ENCODE measurements at regions not wholly inside any gene's neighbourhood (a gene's known extent, or its start where the extent isn't known, plus 50 kb on each side); places are given as distances from the start of the nearest gene placed in this dataset.

DNA sequence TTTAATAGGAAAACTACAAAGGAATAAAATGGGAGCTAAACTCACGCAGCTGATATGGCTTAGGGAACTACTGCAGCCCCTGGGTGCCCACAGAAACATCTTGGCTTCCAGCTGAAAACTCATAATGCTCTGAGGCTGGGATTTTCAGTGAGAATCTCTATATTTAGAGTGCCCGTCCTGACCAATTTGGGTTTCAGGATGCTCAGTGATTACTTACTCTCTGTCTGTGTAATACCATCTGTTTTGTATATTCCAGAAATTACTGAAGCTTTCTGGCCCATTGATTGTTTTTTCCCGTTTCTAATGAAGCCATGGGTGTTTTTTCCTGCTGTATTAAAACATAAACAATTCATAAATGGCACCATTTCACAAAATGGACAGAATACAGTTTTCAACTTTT lies 50.6 kb upstream of the ZNF385D start:
- Histone ChIP-seq H3K4me3 (no peak overlapping the region), H3K27me3 (no peaks in the 10 kb centered on the region), H3K36me3 (no peaks in the 10 kb centered on the region), H3K9me3 (peaks cover 0 to 17% (median 0%) of the 10 kb centered on the region in 4 donors), H3K4me1 (peaks cover 0 to 9% (median 0%) of the 10 kb centered on the region in 4 donors), H3K27ac (no peak overlapping the region)
- 81 to 83% methylated on average over 3 of the region's 3 CpGs for WGBS, 2 donors
- TF ChIP-seq POLR2A (IDR thresholded peaks at IDR 0.05) = no peak
- no peak for DNase-seq (ENCODE audit: low spot score in 2 of 2)

DNA sequence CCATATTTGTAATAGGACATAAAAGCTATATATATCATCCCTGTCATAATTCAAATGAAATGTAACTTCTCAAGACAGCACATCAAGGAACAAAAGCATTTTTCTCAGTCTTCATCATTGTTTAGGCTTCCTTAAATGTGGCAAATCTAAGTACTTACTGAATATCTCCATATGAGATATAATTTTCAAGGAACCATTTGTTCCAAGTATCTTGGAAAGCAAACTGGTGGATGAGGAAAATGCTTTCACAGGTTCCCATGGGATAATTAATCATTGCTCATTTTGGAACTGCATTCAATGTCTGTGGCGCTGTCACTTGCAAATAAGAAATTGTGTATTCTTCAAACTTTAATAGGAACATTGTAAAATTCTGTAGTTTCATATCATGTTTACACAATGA lies 52.6 kb upstream of the ZNF385D start:
- no peak overlapping the region for H3K27ac ChIP-seq

GRCh38 chr3:21804330-21804729 lies 53.3 kb upstream of the ZNF385D start:
- Histone ChIP-seq H3K36me3 (no peaks in the 10 kb centered on the region), H3K27me3 (no peaks in the 10 kb centered on the region), H3K4me3 (no peak overlapping the region), H3K27ac (no peak overlapping the region), H3K9me3 (peaks cover 0 to 14% (median 0%) of the 10 kb centered on the region in 4 donors), H3K4me1 (peaks cover 0 to 9% (median 0%) of the 10 kb centered on the region in 4 donors)
- WGBS, 2 donors = 25 to 28% methylated on average over 2 of the region's 2 CpGs
- DNase-seq (ENCODE audit: low spot score in 2 of 2) = no peak
- TF ChIP-seq EP300 (IDR thresholded peaks at IDR 0.05) (no peak), POLR2A (IDR thresholded peaks at IDR 0.05) (no peak)
- TF ChIP-seq, protein P1, sequence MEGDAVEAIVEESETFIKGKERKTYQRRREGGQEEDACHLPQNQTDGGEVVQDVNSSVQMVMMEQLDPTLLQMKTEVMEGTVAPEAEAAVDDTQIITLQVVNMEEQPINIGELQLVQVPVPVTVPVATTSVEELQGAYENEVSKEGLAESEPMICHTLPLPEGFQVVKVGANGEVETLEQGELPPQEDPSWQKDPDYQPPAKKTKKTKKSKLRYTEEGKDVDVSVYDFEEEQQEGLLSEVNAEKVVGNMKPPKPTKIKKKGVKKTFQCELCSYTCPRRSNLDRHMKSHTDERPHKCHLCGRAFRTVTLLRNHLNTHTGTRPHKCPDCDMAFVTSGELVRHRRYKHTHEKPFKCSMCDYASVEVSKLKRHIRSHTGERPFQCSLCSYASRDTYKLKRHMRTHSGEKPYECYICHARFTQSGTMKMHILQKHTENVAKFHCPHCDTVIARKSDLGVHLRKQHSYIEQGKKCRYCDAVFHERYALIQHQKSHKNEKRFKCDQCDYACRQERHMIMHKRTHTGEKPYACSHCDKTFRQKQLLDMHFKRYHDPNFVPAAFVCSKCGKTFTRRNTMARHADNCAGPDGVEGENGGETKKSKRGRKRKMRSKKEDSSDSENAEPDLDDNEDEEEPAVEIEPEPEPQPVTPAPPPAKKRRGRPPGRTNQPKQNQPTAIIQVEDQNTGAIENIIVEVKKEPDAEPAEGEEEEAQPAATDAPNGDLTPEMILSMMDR (IDR thresholded peaks at IDR 0.05) = no peak

More for the DNA sequence above, 52.6 kb upstream of the ZNF385D start:
- peaks cover 0 to 17% (median 0%) of the 10 kb centered on the region in 4 donors for H3K9me3 ChIP-seq
- H3K4me3 ChIP-seq = no peak overlapping the region
- WGBS, 2 donors = 53 to 77% methylated on average over 1 of the region's 1 CpG
- H3K27me3 ChIP-seq = no peaks in the 10 kb centered on the region
- peaks cover 0 to 9% (median 0%) of the 10 kb centered on the region in 4 donors for H3K4me1 ChIP-seq
- H3K36me3 ChIP-seq = no peaks in the 10 kb centered on the region
- TF ChIP-seq, protein P1 (IDR thresholded peaks at IDR 0.05) = no peak
- TF ChIP-seq POLR2A (IDR thresholded peaks at IDR 0.05) (no peak), EP300 (IDR thresholded peaks at IDR 0.05) (no peak)
- no peak for DNase-seq (ENCODE audit: low spot score in 2 of 2)

GRCh38 chr3:21806733-21807132 lies 55.7 kb upstream of the ZNF385D start:
- Histone ChIP-seq H3K36me3 (no peaks in the 10 kb centered on the region), H3K9me3 (no peaks in the 10 kb centered on the region), H3K27ac (no peak overlapping the region), H3K4me1 (peaks cover 0 to 9% (median 0%) of the 10 kb centered on the region in 4 donors), H3K27me3 (no peaks in the 10 kb centered on the region), H3K4me3 (no peak overlapping the region)
- TF ChIP-seq EP300 (IDR thresholded peaks at IDR 0.05) (no peak), POLR2A (IDR thresholded peaks at IDR 0.05) (no peak)
- TF ChIP-seq, protein P1 (IDR thresholded peaks at IDR 0.05) = no peak
- 51 to 59% methylated on average over 1 of the region's 1 CpG for WGBS, 2 donors
- no peak for DNase-seq (ENCODE audit: low spot score in 2 of 2)

DNA sequence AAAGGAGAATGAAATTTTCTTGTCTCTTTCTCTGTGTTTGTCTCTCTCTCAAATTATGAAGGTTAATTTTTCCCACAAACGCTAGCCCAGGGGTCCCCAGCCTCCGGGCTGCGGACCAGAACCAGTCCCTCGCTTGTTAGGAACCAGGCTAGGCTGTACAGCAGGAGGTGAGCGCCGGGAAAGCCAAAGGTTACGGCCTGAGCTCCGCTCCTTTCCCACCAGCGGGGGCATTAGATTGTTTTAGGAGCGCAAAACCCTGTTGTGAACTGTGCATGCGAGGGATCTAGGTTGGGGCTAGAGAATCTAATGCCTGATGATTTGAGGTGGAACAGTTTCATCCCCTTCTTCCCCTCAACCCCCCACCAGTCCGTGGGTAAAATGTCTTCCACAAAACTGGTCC lies 74.7 kb upstream of the ZNF385D start:
- no peak overlapping the region for H3K4me3 ChIP-seq
- no peaks in the 10 kb centered on the region for H3K36me3 ChIP-seq
- TF ChIP-seq EP300 (IDR thresholded peaks at IDR 0.05) = no peak
- TF ChIP-seq, protein P1 (IDR thresholded peaks at IDR 0.05) = no peak
- TF ChIP-seq POLR2A (IDR thresholded peaks at IDR 0.05) = no peak
- no peak overlapping the region for H3K27ac ChIP-seq
- no peaks in the 10 kb centered on the region for H3K27me3 ChIP-seq
- H3K4me1 ChIP-seq = no peaks in the 10 kb centered on the region
- H3K9me3 ChIP-seq = no peaks in the 10 kb centered on the region
- WGBS, 2 donors = 88 to 89% methylated on average over 12 of the region's 12 CpGs
- DNase-seq (ENCODE audit: low spot score in 2 of 2) = no peak

DNA sequence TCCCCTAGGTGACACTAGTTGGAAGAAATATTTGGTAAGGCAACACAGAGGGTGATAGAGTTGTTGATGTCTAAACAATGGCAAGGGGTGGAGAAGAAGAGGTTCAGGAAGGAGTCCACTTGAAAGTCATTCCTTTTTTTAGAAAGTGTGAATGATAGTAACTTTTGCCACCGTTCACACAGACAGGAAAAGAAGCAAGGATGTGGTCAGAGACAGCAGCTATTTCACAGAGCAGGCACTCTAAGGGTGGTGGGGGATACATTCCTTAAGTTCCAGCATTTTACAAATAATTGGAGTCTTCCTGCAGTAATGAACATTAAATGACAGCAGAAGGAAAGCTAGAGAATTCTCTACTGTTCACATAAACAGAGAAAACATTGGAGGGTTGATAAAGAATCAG lies 75.4 kb upstream of the ZNF385D start:
- no peaks in the 10 kb centered on the region for H3K4me1 ChIP-seq
- TF ChIP-seq, protein P1 (IDR thresholded peaks at IDR 0.05) = no peak
- no peak for TF ChIP-seq POLR2A (IDR thresholded peaks at IDR 0.05)
- no peak for TF ChIP-seq EP300 (IDR thresholded peaks at IDR 0.05)
- H3K9me3 ChIP-seq = no peaks in the 10 kb centered on the region
- no peak for DNase-seq (ENCODE audit: low spot score in 2 of 2)
- no peaks in the 10 kb centered on the region for H3K36me3 ChIP-seq
- H3K4me3 ChIP-seq = no peak overlapping the region
- WGBS, 2 donors = 33 to 56% methylated on average over 1 of the region's 1 CpG
- H3K27ac ChIP-seq = no peak overlapping the region
- H3K27me3 ChIP-seq = no peaks in the 10 kb centered on the region
